Renal pelvis (tissue), 1 donor: ENCODE measurements at regions not wholly inside any gene's neighbourhood (a gene's known extent, or its start where the extent isn't known, plus 50 kb on each side); places are given as distances from the start of the nearest gene placed in this dataset.
A peak's percentile ranks its signal among the peaks of the same experiment; 100 is the strongest.

Experiments used
- DNase-seq: peaks from one replicate; pipeline ENCODE4 v3.0.0-alpha.2; 2013

GRCh38 chr15:26182441-26182840, 319.3 kb upstream of the ATP10A start:
- DNase-seq, result no peak

GRCh38 chr15:26179906-26180305, 316.8 kb upstream of the ATP10A start:
- no peak for DNase-seq

- peak; percentile 11 for DNase-seq
Observed at GRCh38 chr15:26178640-26179220, 315.6 kb upstream of the ATP10A start.

- DNase-seq, result no peak
Observed at GRCh38 chr15:26177816-26178215, 314.7 kb upstream of the ATP10A start.

- DNase-seq, result no peak
Observed at GRCh38 chr15:26176831-26177230, 313.7 kb upstream of the ATP10A start.

- no peak for DNase-seq
Observed at GRCh38 chr15:26171266-26171665, 308.1 kb upstream of the ATP10A start.

- DNase-seq, result no peak
Observed at GRCh38 chr15:26166429-26166828, 303.3 kb upstream of the ATP10A start.

GRCh38 chr15:26165546-26165945, 302.4 kb upstream of the ATP10A start:
- DNase-seq, result no peak

GRCh38 chr15:26160343-26160742, 297.2 kb upstream of the ATP10A start:
- no peak for DNase-seq

- DNase-seq, result no peak
Observed at GRCh38 chr15:26158176-26158575, 295.0 kb upstream of the ATP10A start.

GRCh38 chr15:26157081-26157480, 294.0 kb upstream of the ATP10A start:
- DNase-seq, result no peak

GRCh38 chr15:26156051-26156450, 292.9 kb upstream of the ATP10A start:
- DNase-seq, result no peak

- no peak for DNase-seq
Observed at GRCh38 chr15:26148156-26148860, 285.2 kb upstream of the ATP10A start.

- no peak for DNase-seq
Observed at GRCh38 chr15:26146202-26146601, 283.1 kb upstream of the ATP10A start.

- DNase-seq, result no peak
Observed at GRCh38 chr15:26145796-26146195, 282.7 kb upstream of the ATP10A start.

- DNase-seq, result no peak
Observed at GRCh38 chr15:26144836-26145235, 281.7 kb upstream of the ATP10A start.

GRCh38 chr15:26143221-26143620, 280.1 kb upstream of the ATP10A start:
- DNase-seq, result no peak

- DNase-seq, result no peak
Observed at GRCh38 chr15:26134812-26135211, 271.7 kb upstream of the ATP10A start.

- DNase-seq, result no peak
Observed at GRCh38 chr15:26134152-26134551, 271.0 kb upstream of the ATP10A start.

GRCh38 chr15:26132811-26133210, 269.7 kb upstream of the ATP10A start:
- peak; percentile 46 for DNase-seq

- DNase-seq, result no peak
Observed at GRCh38 chr15:26129852-26130251, 266.7 kb upstream of the ATP10A start.

- no peak for DNase-seq
Observed at GRCh38 chr15:26128611-26129140, 265.5 kb upstream of the ATP10A start.

GRCh38 chr15:26126819-26127387, 263.8 kb upstream of the ATP10A start:
- no peak for DNase-seq
